Amniotic epithelial cell (primary cell): ENCODE measurements at regions not wholly inside any gene's neighbourhood (a gene's known extent, or its start where the extent isn't known, plus 50 kb on each side); places are given as distances from the start of the nearest gene placed in this dataset.
"Not testable (repeated sequence)": the region's sequence is repeated elsewhere in the genome, so short reads cannot be mapped to it uniquely, and the experiment has no call there.

Experiments
- DNase-seq: peaks from one replicate; pipeline ENCODE4 v3.0.0-alpha.2; 2010; ENCODE audit warnings: low read depth

- no peak for DNase-seq
Measured at GRCh38 chr10:128579280-128579865, 453.1 kb upstream of the MKI67 start.

GRCh38 chr10:128579901-128580300, 453.7 kb upstream of the MKI67 start:
- DNase-seq = no peak

GRCh38 chr10:128583125-128583524, 456.9 kb upstream of the MKI67 start:
- DNase-seq = not testable (repeated sequence)

GRCh38 chr10:128586599-128586998, 460.4 kb upstream of the MKI67 start:
- not testable (repeated sequence) for DNase-seq

DNA sequence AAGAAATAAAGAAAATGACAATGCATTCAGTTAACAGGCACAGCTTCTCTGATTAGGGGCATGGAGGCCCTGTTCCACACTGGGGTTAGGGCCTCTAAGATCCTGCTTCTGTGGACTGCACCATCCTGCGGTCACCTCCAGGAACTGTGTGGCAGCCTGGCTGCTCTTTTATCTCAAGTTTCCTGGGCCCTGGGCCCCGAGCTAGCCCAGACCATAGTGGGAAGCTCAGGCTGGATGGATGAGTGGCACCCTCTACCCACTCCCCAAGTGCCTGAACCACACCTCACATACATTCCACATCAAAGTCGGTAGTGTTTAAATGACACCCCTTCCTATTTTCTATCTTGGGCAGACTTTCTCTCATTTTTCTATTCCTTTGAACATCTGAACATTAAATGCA, 461.5 kb upstream of the MKI67 start:
- DNase-seq = no peak

DNA sequence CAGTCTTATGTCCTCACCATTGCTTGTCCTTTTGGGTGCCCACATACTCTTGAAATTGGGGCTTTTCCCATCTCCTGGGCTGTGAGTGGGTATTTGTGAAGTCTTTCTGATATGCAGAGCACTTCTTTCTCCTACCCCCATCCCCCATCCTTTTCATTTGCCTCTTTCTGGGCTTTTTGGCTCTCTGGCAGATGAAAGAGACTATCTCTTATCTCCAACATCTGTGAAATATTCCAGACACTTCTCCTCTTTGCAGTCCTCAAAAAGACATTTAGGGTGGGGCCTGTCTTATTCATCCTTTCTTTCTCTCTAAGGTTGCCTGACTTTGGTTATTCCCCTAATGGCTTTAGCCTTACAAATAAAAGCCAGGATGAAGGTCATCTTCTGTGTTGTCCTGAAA, 462.2 kb upstream of the MKI67 start:
- no peak for DNase-seq

GRCh38 chr10:128594688-128595087, 468.5 kb upstream of the MKI67 start:
- DNase-seq = no peak

GRCh38 chr10:128596906-128597305, 470.7 kb upstream of the MKI67 start:
- DNase-seq = no peak

DNA sequence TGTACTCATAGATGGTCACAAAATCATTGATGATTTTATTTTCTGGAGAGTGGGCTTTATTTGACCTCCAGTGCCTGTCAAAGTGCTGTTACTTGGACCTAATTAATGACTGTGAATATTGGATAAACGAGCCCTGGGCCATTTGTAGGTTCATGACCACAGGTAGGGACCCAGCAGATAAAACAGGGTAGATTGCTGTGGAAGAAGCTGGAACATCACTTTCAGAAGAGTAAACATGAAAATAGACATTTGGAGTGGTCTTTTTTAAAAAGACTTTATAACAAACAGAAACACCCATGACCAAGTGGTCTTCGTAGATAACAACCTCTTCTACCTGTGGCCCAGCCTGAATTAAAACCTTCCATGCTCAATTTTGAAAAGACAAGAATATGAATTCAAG, 472.8 kb upstream of the MKI67 start:
- no peak for DNase-seq

DNA sequence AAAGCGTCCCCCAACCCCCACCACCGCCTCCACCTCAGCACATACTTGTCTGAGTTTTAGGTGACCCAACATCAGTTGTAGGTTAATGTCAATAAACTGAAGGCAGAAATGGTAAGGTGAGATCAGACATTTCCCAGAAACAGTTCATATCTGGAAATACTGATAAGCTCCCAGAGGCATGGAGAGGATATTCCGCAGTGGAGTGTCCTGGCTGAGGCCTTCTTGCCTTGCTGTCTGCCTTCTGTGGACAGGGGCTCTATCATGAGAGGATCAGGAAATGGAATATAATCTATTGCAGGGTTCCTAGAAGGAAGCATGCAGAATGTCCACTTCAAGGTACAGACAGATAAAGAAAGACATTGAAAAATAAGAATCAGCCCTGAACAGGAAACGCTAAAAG, 473.3 kb upstream of the MKI67 start:
- DNase-seq = no peak

GRCh38 chr10:128602183-128602582, 476.0 kb upstream of the MKI67 start:
- DNase-seq = no peak

GRCh38 chr10:128604025-128604424, 477.8 kb upstream of the MKI67 start:
- DNase-seq = no peak

GRCh38 chr10:128605180-128605579, 479.0 kb upstream of the MKI67 start:
- no peak for DNase-seq

DNA sequence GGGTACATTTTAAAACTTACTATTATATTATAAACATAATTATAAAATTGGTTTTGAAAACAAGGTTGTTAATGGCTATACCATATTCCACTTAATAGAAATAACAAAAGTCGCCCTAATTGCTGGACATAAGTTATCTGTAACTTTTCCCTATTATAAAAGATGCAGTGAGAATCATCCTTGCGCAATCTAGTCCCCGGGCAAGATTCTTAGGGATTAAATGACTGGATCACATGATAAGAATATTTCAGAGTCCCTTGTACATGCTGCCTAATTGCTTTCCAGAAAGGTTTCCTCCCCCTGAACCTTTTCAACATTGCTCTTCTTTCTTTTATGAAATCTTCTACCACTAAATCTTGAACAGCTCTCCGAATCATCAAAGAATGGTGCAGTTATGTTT, 479.8 kb upstream of the MKI67 start:
- DNase-seq = no peak

GRCh38 chr10:128608791-128609190, 482.6 kb upstream of the MKI67 start:
- DNase-seq = no peak

- DNase-seq = no peak
Measured at GRCh38 chr10:128609460-128609859, 483.2 kb upstream of the MKI67 start.

GRCh38 chr10:128610113-128610512, 483.9 kb upstream of the MKI67 start:
- no peak for DNase-seq

DNA sequence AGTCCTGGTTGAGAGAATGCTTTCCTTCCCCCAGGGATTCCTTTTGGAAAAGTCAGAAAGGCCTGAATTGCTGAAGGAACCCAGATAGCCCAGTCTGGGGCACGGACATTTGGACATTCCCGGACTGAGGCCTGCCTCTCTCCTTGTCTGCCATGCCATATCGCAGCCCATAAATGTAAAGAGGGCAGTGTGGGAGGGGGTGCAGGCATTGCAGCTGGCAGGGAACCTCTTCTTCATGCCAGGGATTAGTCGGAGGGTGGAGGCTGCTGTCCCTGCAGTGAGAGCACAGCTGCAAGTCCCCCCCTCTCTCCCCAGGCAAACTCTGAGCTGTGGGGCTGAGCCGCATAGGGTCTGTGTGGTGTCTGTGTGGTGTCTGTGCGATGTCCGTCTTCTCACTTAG, 486.0 kb upstream of the MKI67 start:
- DNase-seq = no peak

DNA sequence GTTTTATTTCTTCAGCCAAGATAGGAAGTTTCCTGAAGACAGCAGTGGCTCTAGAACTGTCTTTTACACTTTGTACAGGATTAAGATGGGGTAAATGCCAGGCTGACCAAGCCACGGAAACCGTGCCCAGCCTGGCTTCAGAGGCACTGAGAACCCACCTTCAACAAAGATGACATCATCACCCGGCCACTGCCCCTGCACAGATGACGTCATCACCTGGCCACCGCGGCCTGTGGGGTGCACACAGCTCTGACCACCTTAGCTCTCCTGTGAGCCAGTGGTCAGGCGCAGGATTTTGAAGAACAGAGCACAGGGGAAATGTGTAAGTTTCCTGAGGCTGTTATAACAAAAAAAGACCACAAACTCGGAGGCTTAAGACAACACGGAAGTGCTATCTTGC, 486.4 kb upstream of the MKI67 start:
- no peak for DNase-seq

DNA sequence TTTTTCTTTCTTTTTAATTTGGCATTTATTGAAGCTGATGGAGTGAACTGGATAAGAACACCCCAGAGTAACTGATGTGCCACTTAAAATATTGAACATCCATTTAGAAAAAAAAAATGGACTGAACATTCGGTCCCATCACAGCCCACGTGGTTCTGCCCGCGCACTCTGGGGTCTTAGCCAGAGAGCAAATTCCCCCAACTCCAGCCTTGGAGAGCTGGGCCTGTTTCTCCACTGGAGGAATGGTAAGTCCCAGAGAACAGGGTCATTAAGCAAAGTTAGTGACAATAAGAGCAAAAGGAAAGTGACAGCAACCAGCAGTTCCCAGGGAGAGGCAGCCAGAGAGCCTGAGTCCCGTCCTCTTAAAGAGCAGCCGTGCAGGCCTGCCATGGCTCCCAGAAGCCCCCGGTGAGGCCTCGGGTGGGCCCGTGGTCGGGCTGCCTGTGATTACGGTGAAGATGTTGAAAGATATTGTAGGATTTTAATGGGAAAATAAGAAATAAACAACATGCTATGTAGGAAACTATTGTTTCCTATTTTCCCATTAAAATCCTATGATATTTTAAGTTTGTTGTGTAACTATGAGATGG, 487.9 kb upstream of the MKI67 start:
- no peak for DNase-seq

- DNase-seq = no peak
Measured at GRCh38 chr10:128614802-128615553, 488.8 kb upstream of the MKI67 start.

GRCh38 chr10:128617532-128617931, 491.3 kb upstream of the MKI67 start:
- DNase-seq = no peak

DNA sequence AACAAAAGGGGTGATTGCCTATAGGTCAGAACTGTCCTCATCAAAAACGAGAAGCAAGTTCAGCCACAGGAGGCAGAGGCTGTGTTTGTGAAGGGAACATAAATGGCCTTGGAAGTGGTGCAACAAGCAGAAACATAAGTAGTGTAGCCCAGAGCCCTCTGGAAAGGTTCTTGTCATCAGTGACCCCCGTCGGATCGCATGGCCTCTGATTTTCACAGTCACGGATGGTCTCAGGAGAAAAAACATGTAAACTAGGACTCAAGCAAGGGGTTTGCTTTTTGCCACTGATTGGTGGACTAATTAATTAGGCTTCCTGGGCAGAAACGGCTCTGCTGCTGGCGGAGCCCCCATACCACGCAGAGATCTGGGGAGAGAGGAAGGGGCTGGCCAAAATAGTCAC, 496.5 kb upstream of the MKI67 start:
- DNase-seq = no peak

- no peak for DNase-seq
Measured at GRCh38 chr10:128623776-128624175, 497.6 kb upstream of the MKI67 start.
